HG03469 (cell line): ENCODE measurements at regions not wholly inside any gene's neighbourhood (a gene's known extent, or its start where the extent isn't known, plus 50 kb on each side); places are given as distances from the start of the nearest gene placed in this dataset.
"Not testable (repeated sequence)": the region's sequence is repeated elsewhere in the genome, so short reads cannot be mapped to it uniquely, and the experiment has no call there.

ENCODE experiments used
- ATAC-seq: cut with Tn5 transposase; IDR thresholded peaks from one replicate; pipeline ENCODE4 v1.9.1; 2021; ENCODE audit warnings: mild to moderate bottlenecking, moderate library complexity, moderate number of reproducible peaks; ENCODE audit not compliant: unreplicated experiment

DNA sequence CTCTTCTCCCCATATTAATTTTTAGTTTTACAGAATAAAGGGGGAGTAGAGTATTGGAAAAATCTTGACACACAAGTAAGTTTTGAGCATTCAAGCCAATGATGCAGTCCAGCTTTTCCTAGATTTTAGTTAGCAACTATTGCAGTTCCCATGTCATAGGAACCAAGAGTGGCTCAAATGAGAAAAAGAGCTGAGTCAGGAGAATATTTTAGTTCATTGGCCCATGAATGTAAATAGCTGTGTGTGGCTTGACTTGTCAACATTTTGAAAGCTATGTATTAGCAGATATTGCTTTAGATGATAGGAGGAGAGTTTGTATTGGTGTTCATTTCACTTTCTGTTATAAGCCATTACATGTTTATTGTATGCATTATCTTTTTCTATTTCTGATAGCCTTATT, 853.7 kb downstream of the PLOD2 start:
- ATAC-seq, result no peak

GRCh38 chr3:145313751-145314150, 847.2 kb downstream of the PLOD2 start:
- no peak for ATAC-seq

GRCh38 chr3:145316253-145316652, 844.7 kb downstream of the PLOD2 start:
- ATAC-seq, result not testable (repeated sequence)

- ATAC-seq, result no peak
Measured at GRCh38 chr3:145326666-145327065, 834.3 kb downstream of the PLOD2 start.

DNA sequence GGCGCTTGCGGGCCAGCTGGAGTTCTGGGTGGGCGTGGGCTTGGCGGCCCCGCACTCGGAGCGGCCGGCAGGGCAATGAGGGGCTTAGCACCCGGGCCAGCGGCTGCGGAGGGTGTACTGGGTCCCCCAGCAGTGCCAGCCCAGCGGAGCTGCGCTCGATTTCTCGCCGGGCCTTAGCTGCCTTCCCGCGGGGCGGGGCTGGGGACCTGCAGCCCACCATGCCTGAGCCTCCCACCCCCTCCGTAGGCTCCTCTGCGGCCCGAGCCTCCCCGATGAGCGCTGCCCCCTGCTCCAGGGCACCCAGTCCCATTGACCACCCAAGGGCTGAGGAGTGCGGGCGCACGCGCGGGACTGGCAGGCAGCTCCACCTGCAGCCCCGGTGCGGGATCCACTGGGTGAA, 827.6 kb downstream of the PLOD2 start:
- ATAC-seq, result not testable (repeated sequence)

DNA sequence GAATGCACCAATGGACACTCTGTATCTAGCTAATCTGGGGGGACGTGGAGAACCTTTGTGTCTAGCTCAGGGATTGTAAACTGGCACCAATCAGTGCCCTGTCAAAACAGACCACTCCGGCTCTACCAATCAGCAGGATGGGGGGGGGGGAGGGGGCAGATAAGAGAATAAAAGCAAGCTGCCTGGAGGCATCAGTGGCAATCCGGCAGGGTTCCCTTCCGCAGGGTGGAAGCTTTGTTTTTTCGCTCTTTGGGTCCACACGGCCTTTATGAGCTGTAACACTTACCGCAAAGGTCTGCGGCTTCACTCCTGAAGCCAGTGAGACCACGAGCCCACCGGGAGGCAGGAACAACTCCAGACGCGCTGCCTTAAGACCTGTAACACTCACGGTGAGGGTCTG, 827.1 kb downstream of the PLOD2 start:
- ATAC-seq, result no peak

DNA sequence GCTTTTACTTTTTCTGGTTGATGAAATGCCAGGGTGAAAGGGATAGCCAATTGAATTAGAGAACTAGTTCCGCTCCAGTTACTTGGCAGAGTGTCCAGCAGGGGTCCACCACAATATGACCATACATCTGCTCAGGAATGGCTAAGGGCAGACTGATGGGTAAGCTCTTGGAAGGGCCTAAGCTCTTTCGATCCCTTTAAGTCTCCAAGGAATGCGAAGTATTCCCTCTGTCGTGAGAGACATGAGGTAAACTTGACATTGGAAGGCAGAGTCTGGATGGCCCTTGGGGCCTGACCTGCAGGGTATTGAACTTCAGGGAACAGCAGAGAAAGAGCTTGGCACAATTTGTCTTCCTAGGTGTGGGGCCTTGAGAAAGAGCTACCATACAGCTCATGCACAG, 805.8 kb downstream of the PLOD2 start:
- no peak for ATAC-seq

- ATAC-seq, result no peak
Measured at GRCh38 chr3:145357453-145357852, 803.5 kb downstream of the PLOD2 start.

- no peak for ATAC-seq
Measured at GRCh38 chr3:145359040-145359439, 801.9 kb downstream of the PLOD2 start.

DNA sequence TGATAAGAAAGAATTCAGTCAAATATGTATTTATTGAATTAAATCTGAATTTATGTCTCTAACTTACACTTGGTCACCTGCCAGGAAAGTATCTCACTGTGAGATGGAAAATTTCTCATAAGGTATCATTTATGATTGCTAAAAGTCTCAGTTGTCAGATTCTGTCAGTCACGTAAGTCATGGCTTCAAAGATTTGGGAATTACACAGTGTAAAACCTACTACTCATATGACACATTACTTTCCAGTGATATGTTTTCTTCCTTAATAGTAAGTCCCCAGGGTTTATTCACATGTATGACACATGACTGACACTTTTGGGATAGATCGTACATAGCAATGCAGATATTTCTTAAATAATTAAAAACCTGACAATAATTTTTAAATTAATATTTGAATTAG, 792.2 kb downstream of the PLOD2 start:
- ATAC-seq, result no peak

DNA sequence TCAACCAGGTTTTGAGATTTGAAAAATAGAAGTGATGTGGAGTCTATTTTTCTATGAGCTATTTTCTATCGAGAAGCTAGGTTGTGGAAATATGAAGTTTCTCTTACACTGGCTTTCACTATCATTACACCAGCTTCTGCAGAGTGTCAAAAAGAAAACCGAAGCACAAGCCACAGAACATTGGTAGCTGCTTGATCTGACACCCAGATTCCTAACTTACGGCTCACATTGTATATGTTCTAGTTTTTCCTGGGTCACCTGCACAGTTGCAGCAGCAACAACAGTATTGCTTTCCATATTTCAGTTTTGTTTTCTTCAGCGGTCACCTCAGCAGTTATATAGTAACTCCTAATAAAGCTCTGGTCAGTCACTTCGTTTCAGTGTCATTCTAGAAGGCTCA, 790.1 kb downstream of the PLOD2 start:
- no peak for ATAC-seq

GRCh38 chr3:145377301-145377700, 783.7 kb downstream of the PLOD2 start:
- no peak for ATAC-seq

- ATAC-seq, result no peak
Measured at GRCh38 chr3:145383416-145383815, 777.6 kb downstream of the PLOD2 start.

DNA sequence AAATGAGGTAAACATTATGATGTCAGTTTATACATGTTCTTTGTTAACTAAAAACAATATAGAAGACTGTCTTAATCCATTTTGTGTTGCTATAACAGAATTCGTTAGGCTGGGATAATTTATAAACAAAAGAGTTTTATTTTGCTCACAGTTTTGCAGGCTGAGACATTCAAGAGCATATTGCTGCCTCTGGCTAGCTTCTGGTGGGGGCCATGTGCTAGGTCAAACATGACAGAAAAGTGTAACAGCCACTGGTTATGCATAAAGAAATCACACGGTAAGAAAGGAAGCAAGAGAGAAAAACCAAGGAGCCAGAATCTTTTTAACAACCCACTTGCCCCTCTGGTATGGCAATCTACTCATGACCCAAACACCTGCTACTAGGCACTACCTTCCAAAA, 776.7 kb downstream of the PLOD2 start:
- no peak for ATAC-seq

- no peak for ATAC-seq
Measured at GRCh38 chr3:145387211-145387610, 773.8 kb downstream of the PLOD2 start.

DNA sequence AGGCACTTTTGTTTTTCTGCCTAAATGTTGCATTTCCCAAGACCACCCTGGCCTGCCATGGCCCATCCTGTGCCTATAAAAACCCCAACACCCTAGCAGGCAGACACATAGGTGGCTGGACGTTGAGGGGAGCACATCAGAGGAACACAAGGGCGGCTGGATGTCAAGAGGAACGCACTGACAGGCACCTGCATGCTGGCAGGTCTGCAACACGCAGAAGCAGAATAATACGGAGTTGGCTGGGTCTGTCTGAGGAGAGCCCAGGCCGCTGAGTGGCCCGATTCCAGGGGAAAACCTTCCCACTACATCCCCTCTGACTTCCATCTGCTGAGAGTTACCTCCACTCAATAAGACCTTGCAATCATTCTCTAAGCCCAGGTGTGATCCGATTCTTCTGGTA, 765.6 kb downstream of the PLOD2 start:
- no peak for ATAC-seq

DNA sequence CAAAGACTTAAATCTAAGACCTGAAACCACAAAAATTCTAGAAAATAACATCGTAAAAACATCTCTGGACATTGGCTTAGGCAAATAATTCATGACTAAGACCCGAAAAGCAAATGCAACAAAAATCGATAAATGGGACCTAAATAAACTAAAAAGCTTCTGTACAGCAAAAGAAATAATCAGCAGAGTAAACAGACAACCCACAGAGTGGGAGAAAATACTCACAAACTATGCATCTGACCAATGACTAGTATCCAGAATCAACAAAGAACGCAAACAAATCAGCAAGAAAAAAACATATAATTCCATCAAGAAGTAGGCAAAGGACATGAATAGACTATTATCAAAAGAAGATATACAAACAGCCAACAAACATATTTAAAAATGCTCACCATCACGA, 749.4 kb downstream of the PLOD2 start:
- ATAC-seq, result no peak

GRCh38 chr3:145417678-145418077, 743.3 kb downstream of the PLOD2 start:
- ATAC-seq, result no peak

- ATAC-seq, result no peak
Measured at GRCh38 chr3:145422556-145422955, 738.4 kb downstream of the PLOD2 start.

DNA sequence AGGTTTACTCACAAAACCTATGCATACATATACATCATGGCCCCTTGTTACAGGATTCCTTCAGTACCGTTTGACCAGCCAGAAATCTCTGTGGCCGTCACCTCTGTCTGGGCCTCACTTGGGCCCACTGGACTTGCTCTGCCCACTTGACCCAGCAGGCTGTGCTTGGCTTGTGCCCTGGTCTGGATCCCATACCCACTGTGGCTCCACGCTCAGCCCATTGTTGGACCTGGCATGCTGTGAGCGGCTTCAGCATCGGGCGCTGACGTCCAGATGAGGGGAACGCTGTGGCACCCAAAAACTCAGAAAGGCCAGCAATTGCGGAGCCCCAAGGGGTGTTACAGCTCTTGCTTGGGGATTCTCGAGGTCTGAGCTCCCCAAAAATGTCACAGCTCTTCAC, 733.6 kb downstream of the PLOD2 start:
- ATAC-seq, result no peak

DNA sequence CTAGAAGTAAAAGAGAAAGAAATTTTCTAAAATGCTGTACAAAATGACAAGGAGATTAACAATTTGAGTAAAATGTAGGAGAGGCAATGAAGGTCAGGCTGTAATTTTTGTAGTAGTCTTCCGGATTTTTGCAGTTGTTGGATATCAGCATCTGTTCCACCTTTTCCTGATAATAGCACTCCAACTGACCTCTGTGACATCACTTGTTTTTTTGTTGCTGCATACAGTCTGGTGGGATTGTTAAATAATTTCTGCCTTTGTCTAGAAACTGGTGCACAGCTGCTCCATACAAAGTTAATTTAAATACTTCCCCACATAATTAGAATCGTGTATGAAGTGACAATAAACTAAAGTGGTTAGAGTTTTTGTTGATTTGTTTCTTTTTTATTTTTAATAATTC, 731.4 kb downstream of the PLOD2 start:
- ATAC-seq, result no peak

DNA sequence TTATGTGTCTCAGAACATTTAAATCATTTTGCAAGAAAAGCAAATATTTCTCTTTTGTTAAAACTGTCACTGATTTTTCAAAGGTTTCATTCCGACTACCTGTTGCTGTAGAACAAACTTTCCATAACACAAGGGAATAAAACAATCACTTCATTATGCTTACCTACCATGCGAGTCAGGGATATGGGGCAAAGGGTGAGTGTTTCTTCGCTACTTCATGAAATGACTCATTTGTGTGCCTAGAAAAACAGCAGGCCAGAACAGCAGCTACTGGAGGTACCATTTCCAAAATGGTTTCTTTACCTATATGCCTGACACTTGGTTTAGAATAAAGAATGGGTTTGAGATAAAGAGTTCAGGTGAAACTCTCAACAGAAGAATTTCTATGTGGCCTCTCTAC, 712.5 kb downstream of the PLOD2 start:
- ATAC-seq, result no peak

GRCh38 chr3:145450018-145450682, 710.8 kb downstream of the PLOD2 start:
- ATAC-seq, result no peak
